Activated B cell treated with CpG ODN at 0.5 μM for 24 hours (primary cell): ENCODE measurements at regions not wholly inside any gene's neighbourhood (a gene's known extent, or its start where the extent isn't known, plus 50 kb on each side); places are given as distances from the start of the nearest gene placed in this dataset.

ENCODE experiments used
- ATAC-seq: fragments of 200-7000 bp; cut with Tn5 transposase; one replicate; pipeline ENCODE4 v1.10.0; 2021; ENCODE audit warnings: low read depth, mild to moderate bottlenecking, moderate library complexity
- CTCF ChIA-PET: fragments of 350-600 bp; sonication (Branson Sonifier 250); formaldehyde crosslinking; loops from one replicate; lab custom pipeline; 2021; ENCODE audit warnings: antibody characterized with exemption; lab: Charles Lee
- POLR2A ChIA-PET: fragments of 350-600 bp; sonication (Branson Sonifier 250); formaldehyde crosslinking; loops from one replicate; lab custom pipeline; 2021; ENCODE audit warnings: antibody characterized with exemption; lab: Charles Lee
- DNase-seq: peaks from one replicate; pipeline ENCODE4 v3.0.0; 2022
- H3K27ac Mint-ChIP-seq: one replicate; pipeline ENCODE4 v1.8.0; 2020; ENCODE audit warnings: mixed read lengths
- H3K27me3 Mint-ChIP-seq: one replicate; pipeline ENCODE4 v1.8.0; 2021; ENCODE audit warnings: mixed read lengths
- H3K36me3 Mint-ChIP-seq: one replicate; pipeline ENCODE4 v1.8.0; 2021; ENCODE audit warnings: low read depth, mixed read lengths
- H3K4me1 Mint-ChIP-seq: one replicate; pipeline ENCODE4 v1.8.0; 2021; ENCODE audit warnings: mixed read lengths
- H3K4me3 Mint-ChIP-seq: one replicate; pipeline ENCODE4 v1.8.0; 2020; ENCODE audit warnings: mild to moderate bottlenecking, mixed read lengths
- H3K9me3 Mint-ChIP-seq: one replicate; pipeline ENCODE4 v1.8.0; 2020; ENCODE audit warnings: mixed read lengths
- intact Hi-C: fragments of 100-400 bp; cut with micrococcal nuclease; formaldehyde crosslinking; loops from one replicate; pipeline ENCODE4 v1.15.1; 2024
- TF ChIP-seq, protein P1 (sequence below): fragments of 200-600 bp; IDR thresholded peaks from one replicate; pipeline ENCODE4 v1.8.0; 2022; ENCODE audit warnings: antibody characterized with exemption, mild to moderate bottlenecking

DNA sequence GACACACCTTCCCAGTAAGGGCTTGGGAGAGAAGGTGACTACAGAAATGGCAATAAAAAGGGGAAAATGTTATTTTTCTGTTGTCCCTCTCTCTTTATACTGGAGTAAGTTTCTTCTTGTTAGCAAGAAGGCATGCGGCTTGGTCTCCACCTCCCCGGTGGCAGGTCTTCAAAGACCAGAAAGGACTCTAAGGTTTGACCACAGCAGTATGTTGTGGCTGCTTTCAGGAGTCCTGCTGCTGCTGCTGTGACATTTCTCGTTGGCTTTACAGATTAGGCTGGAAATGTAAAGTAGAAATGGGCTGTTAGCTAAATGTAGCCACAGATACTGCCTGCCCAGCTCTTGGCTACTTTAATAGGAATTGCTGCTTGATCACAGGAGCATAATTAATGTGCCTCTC is 175.8 kb upstream of the ZBTB20 start:
- CTCF ChIA-PET, result no interaction called here
- no peaks in the 10 kb centered on the region for H3K4me1 Mint-ChIP-seq
- H3K27ac Mint-ChIP-seq, result no peak overlapping the region
- POLR2A ChIA-PET, result no interaction called here
- no peaks in the 10 kb centered on the region for H3K9me3 Mint-ChIP-seq
- H3K36me3 Mint-ChIP-seq, result no peaks in the 10 kb centered on the region
- no peak for DNase-seq
- no peak for ATAC-seq
- intact Hi-C loops, result no loop called here
- no peak overlapping the region for H3K4me3 Mint-ChIP-seq
- TF ChIP-seq, protein P1, sequence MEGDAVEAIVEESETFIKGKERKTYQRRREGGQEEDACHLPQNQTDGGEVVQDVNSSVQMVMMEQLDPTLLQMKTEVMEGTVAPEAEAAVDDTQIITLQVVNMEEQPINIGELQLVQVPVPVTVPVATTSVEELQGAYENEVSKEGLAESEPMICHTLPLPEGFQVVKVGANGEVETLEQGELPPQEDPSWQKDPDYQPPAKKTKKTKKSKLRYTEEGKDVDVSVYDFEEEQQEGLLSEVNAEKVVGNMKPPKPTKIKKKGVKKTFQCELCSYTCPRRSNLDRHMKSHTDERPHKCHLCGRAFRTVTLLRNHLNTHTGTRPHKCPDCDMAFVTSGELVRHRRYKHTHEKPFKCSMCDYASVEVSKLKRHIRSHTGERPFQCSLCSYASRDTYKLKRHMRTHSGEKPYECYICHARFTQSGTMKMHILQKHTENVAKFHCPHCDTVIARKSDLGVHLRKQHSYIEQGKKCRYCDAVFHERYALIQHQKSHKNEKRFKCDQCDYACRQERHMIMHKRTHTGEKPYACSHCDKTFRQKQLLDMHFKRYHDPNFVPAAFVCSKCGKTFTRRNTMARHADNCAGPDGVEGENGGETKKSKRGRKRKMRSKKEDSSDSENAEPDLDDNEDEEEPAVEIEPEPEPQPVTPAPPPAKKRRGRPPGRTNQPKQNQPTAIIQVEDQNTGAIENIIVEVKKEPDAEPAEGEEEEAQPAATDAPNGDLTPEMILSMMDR, result no peak
- peaks cover 3% of the 10 kb centered on the region for H3K27me3 Mint-ChIP-seq

DNA sequence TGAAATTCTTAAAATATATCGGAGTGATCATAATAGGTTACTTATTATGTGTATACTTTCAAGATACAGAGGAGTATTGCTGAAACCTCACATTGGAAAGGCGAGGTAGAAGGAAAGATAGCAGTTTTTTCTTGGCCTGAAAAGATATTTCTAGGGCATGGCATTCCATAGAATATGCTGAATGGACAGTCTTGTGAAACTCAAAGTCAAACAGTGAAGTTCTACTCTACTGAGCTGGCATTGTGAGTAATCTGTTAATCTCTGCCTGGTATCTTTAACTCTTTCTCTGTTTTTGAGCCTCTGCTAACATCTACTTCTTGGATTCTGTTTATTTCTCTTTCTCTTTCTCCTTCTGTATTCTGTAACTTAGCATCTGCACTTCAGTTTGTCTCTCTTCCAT is 176.3 kb upstream of the ZBTB20 start:
- intact Hi-C loops, result no loop called here
- H3K4me3 Mint-ChIP-seq, result no peak overlapping the region
- TF ChIP-seq, protein P1, result no peak
- H3K36me3 Mint-ChIP-seq, result no peaks in the 10 kb centered on the region
- ChIA-PET CTCF (no interaction called here), POLR2A (no interaction called here)
- ATAC-seq (no peak), DNase-seq (no peak)
- no peaks in the 10 kb centered on the region for H3K9me3 Mint-ChIP-seq
- no peaks in the 10 kb centered on the region for H3K4me1 Mint-ChIP-seq
- peaks cover 3% of the 10 kb centered on the region for H3K27me3 Mint-ChIP-seq
- H3K27ac Mint-ChIP-seq, result no peak overlapping the region

DNA sequence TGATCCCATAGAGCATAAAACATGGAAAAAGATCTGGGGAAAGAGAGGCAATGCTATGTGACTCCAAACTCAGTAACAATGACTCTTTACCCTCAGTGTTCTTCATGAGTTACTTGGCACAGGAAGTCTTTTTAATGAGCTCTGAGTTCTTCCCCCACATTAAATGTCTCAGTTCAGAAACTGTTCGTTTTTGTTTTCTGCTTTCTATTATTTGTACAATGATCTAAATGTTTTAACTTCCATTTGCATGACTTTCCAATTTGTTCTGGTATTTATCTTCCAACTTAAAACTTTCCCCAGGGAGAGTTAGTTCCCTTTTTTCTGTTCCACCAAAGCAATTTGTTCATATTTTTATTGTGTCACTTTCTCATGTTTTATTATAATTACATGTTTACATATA is 177.0 kb upstream of the ZBTB20 start:
- TF ChIP-seq, protein P1, result no peak
- CTCF ChIA-PET, result no interaction called here
- ATAC-seq (no peak), DNase-seq (no peak)
- POLR2A ChIA-PET, result no interaction called here
- no peak overlapping the region for H3K4me3 Mint-ChIP-seq
- no peaks in the 10 kb centered on the region for H3K9me3 Mint-ChIP-seq
- no peak overlapping the region for H3K27ac Mint-ChIP-seq
- H3K27me3 Mint-ChIP-seq, result peaks cover 3% of the 10 kb centered on the region
- intact Hi-C loops, result no loop called here
- H3K4me1 Mint-ChIP-seq, result no peaks in the 10 kb centered on the region
- no peaks in the 10 kb centered on the region for H3K36me3 Mint-ChIP-seq

DNA sequence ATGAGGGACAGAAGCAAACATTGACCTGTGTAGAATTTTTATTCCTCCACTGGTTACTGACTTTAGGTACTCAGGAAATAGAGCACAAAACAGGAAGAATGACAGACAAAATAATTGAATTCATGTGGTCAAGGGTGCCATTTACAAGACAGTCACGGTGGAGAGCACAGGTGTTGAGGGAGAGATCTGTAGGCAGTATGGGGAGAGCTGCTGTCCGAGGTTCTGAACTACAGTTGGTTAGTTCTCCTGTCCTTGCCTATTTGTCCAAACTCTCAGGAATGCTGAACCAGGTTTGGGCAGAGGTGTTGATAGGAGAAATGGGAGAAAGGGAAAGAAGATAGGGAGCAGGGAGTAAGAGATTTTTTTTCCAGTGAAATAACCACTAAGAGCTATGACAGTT is 178.5 kb upstream of the ZBTB20 start:
- no peak for DNase-seq
- H3K27ac Mint-ChIP-seq, result no peak overlapping the region
- H3K36me3 Mint-ChIP-seq, result no peaks in the 10 kb centered on the region
- no peak for ATAC-seq
- H3K4me3 Mint-ChIP-seq, result no peak overlapping the region
- intact Hi-C loops, result no loop called here
- ChIA-PET POLR2A (no interaction called here), CTCF (no interaction called here)
- H3K27me3 Mint-ChIP-seq, result no peaks in the 10 kb centered on the region
- no peaks in the 10 kb centered on the region for H3K9me3 Mint-ChIP-seq
- no peaks in the 10 kb centered on the region for H3K4me1 Mint-ChIP-seq
- TF ChIP-seq, protein P1, result no peak

DNA sequence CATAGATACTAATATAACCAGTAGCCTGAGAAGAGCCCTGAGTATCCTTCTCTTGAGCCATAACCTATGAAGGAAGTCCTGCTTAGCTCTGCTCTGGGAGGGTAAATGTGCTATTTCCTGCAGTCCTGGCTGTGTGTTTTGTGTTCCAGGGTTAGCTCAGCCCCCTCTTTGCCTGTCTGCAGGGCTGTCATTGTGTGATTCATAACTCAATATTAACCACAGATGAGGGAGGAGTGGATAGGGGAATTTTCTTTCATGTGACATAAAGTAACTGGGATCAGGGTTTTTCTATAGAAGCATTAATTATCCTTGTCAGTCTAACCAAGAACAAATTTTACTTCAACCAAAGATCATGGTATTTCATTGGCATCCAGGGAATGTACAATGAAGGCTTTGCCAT is 183.3 kb upstream of the ZBTB20 start:
- no peak overlapping the region for H3K4me3 Mint-ChIP-seq
- peaks cover 7% of the 10 kb centered on the region for H3K27me3 Mint-ChIP-seq
- H3K36me3 Mint-ChIP-seq, result no peaks in the 10 kb centered on the region
- no peaks in the 10 kb centered on the region for H3K4me1 Mint-ChIP-seq
- H3K27ac Mint-ChIP-seq, result no peak overlapping the region
- ChIA-PET CTCF (no interaction called here), POLR2A (no interaction called here)
- ATAC-seq, result no peak
- TF ChIP-seq, protein P1, result no peak
- no peak for DNase-seq
- no peaks in the 10 kb centered on the region for H3K9me3 Mint-ChIP-seq
- intact Hi-C loops, result no loop called here
